ENCODE measurements at regions not wholly inside any gene's neighbourhood (a gene's known extent, or its start where the extent isn't known, plus 50 kb on each side); places are given as distances from the start of the nearest gene placed in this dataset.

DNA sequence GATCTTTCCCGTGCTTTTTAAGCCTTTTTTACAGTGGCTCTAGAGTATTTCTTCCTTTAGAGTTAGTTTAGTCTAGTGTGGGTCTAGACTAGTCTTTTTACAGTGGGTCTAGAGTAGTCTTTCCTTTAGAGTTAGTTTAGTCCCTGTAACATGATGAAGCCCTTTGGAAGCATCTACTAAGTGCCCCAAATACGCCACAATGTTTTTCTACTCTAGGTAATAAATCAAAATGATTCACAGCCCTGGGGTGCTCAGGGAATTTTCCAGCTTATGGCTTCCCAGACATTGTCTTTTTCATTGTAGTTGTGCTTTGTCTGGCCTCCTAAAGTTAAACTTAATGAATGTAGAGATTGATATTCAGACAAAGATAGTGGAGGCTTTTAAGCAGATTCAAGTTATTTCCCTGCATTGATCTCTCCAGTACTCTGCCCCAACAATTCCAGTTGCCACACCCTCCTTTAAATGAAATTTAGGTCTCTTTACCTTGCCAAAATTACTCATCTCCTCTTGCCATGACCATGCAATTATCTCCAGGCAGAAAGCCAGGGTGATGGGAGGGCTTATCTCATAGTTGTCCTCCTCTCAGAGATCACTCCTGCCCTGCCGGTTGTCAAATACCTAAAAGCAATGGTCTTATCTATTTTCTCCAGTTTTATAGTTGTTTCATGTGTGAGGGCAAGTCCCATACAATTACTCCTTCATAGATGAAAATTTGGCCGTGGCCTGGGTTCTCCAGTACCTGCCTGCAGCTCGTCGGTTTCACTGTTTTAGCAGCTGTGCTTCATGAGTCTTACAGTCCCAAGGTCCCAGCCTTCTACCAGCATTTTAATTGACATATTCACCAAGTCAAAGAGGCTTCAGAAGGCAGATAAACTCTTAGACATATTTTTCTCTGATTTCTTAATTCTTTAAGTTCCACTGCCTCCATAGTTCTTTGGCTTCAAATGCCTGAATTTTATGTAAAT lies 794.0 kb upstream of the COX7C start:
- Mint-ChIP-seq H3K27me3 (ENCODE audit: low read depth in 2 of 2) (no peaks in the 10 kb centered on the region), H3K4me3 (no peak overlapping the region), H3K9me3 (peaks cover 8 to 16% of the 10 kb centered on the region in 2 donors), H3K36me3 (no peaks in the 10 kb centered on the region), H3K27ac (no peak overlapping the region), H3K4me1 (no peaks in the 10 kb centered on the region)
- no peak overlapping the region for H3K4me3 ChIP-seq (ENCODE audit: low read length)
- H3K27ac ChIP-seq (ENCODE audit: low read length): no peak overlapping the region
- TF ChIP-seq, protein P1, sequence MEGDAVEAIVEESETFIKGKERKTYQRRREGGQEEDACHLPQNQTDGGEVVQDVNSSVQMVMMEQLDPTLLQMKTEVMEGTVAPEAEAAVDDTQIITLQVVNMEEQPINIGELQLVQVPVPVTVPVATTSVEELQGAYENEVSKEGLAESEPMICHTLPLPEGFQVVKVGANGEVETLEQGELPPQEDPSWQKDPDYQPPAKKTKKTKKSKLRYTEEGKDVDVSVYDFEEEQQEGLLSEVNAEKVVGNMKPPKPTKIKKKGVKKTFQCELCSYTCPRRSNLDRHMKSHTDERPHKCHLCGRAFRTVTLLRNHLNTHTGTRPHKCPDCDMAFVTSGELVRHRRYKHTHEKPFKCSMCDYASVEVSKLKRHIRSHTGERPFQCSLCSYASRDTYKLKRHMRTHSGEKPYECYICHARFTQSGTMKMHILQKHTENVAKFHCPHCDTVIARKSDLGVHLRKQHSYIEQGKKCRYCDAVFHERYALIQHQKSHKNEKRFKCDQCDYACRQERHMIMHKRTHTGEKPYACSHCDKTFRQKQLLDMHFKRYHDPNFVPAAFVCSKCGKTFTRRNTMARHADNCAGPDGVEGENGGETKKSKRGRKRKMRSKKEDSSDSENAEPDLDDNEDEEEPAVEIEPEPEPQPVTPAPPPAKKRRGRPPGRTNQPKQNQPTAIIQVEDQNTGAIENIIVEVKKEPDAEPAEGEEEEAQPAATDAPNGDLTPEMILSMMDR (IDR thresholded peaks at IDR 0.05): no peak
- H3K36me3 ChIP-seq (ENCODE audit: control insufficient read depth, insufficient read depth, low read length): no peaks in the 10 kb centered on the region
- ATAC-seq (no peak), DNase-seq (no peak)
- WGBS (ENCODE audit: insufficient coverage): 83% methylated on average over 6 of the region's 6 CpGs
- H3K27me3 ChIP-seq (ENCODE audit: control insufficient read depth, insufficient read depth, low read length): no peaks in the 10 kb centered on the region
- intact Hi-C loops (cut with micrococcal nuclease): no loop called here
- peaks cover 5% of the 10 kb centered on the region for H3K9me3 ChIP-seq (ENCODE audit: control insufficient read depth, insufficient read depth, low read length)
- no peaks in the 10 kb centered on the region for H3K4me1 ChIP-seq (ENCODE audit: control insufficient read depth, insufficient read depth, low read length)

DNA sequence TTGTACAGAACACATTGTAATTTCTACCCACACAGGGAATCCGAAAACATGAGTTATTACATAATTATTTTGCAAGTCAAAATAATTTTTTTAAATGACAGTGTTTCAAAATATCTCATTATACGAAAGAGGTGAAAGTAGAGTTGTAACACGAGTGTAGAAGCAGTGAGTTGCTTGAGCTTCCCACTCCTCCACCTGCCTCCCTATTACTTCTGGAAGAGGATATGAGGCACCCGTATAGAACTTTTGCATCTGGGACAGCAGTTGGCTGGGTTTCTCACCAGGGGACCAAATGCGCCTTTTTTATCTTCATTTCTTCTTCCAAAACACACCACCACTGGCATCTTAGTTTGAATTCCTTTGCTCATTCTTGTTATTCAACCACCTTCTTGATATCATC lies 779.0 kb upstream of the COX7C start:
- TF ChIP-seq, protein P1 (IDR thresholded peaks at IDR 0.05): no peak
- no peaks in the 10 kb centered on the region for H3K27me3 ChIP-seq (ENCODE audit: control insufficient read depth, insufficient read depth, low read length)
- 93% methylated on average over 4 of the region's 5 CpGs for WGBS (ENCODE audit: insufficient coverage)
- intact Hi-C loops (cut with micrococcal nuclease): no loop called here
- no peaks in the 10 kb centered on the region for H3K36me3 Mint-ChIP-seq
- no peaks in the 10 kb centered on the region for H3K9me3 ChIP-seq (ENCODE audit: control insufficient read depth, insufficient read depth, low read length)
- H3K9me3 Mint-ChIP-seq: peaks cover 4 to 14% of the 10 kb centered on the region in 2 donors
- H3K4me3 Mint-ChIP-seq: no peak overlapping the region
- DNase-seq (no peak), ATAC-seq (no peak)
- no peaks in the 10 kb centered on the region for H3K36me3 ChIP-seq (ENCODE audit: control insufficient read depth, insufficient read depth, low read length)
- no peak overlapping the region for H3K27ac ChIP-seq (ENCODE audit: low read length)
- H3K27ac Mint-ChIP-seq: no peak overlapping the region
- H3K27me3 Mint-ChIP-seq (ENCODE audit: low read depth in 2 of 2): no peaks in the 10 kb centered on the region
- H3K4me1 Mint-ChIP-seq: no peaks in the 10 kb centered on the region
- no peaks in the 10 kb centered on the region for H3K4me1 ChIP-seq (ENCODE audit: control insufficient read depth, insufficient read depth, low read length)
- H3K4me3 ChIP-seq (ENCODE audit: low read length): no peak overlapping the region

GRCh38 chr5:85841653-85842052 lies 776.1 kb upstream of the COX7C start:
- DNase-seq: no peak
- H3K9me3 Mint-ChIP-seq: peaks cover 6 to 16% of the 10 kb centered on the region in 2 donors
- no peaks in the 10 kb centered on the region for H3K4me1 Mint-ChIP-seq
- TF ChIP-seq, protein P1 (IDR thresholded peaks at IDR 0.05): no peak
- H3K4me3 Mint-ChIP-seq: no peak overlapping the region
- H3K27me3 Mint-ChIP-seq (ENCODE audit: low read depth in 2 of 2): no peaks in the 10 kb centered on the region
- no peak for ATAC-seq
- Histone ChIP-seq H3K27me3 (ENCODE audit: control insufficient read depth, insufficient read depth, low read length) (no peaks in the 10 kb centered on the region), H3K4me3 (ENCODE audit: low read length) (no peak overlapping the region), H3K4me1 (ENCODE audit: control insufficient read depth, insufficient read depth, low read length) (no peaks in the 10 kb centered on the region), H3K36me3 (ENCODE audit: control insufficient read depth, insufficient read depth, low read length) (no peaks in the 10 kb centered on the region), H3K27ac (ENCODE audit: low read length) (no peak overlapping the region), H3K9me3 (ENCODE audit: control insufficient read depth, insufficient read depth, low read length) (no peaks in the 10 kb centered on the region)
- intact Hi-C loops (cut with micrococcal nuclease): no loop called here
- no peaks in the 10 kb centered on the region for H3K36me3 Mint-ChIP-seq
- H3K27ac Mint-ChIP-seq: no peak overlapping the region
- 83% methylated on average over 1 of the region's 2 CpGs for WGBS (ENCODE audit: insufficient coverage)

All from natural killer cell (primary cell).